ENCODE measurements at regions not wholly inside any gene's neighbourhood (a gene's known extent, or its start where the extent isn't known, plus 50 kb on each side); places are given as distances from the start of the nearest gene placed in this dataset.

DNA sequence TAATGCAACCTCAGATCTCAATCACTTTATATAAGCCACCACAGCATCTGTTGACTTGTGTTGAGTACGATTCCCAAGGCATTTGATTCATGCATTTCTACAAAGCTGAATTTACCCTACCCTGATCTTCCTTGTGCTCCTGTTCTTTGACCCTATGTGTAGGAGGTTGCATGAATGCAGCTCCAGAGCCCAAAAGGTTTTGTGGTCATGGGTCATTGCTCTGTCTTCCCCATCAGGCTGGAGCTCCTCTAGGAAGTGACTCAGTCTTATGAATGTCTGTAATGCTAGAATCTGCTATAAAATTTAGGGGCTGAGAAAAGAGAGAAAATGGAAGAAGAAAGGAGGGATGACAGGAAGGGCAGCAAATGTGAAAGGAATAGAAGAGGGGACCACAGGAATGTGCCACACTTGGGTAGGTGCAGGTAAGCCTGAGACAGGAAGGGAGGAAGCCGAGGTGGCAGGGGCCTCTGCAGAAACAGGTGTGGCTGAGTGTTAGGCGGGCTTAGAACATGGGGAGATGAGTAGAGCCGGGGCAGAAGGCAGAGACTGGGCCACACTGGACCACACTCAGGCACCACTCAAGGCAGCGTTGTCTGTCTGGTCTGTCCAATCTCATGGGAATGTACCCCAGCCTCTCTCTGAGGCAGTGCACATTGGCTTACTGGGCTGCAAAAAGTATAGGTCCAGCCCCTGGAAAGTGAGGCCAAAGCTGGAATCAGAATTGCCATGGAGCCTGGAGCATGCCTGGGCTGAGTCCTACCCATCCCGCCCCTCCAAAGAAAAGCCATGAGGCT is 334.1 kb downstream of the BCL11B start:
- no peak for TF ChIP-seq ZIC2 (tag by site-specific recombination; IDR thresholded peaks at IDR 0.05)
- no peak for TF ChIP-seq ZNF404 (tag by site-specific recombination; IDR thresholded peaks at IDR 0.05)
- no peak for TF ChIP-seq ZNF585B (tag by site-specific recombination; IDR thresholded peaks at IDR 0.05)
- no peak for TF ChIP-seq ZNF394 (tag by site-specific recombination; IDR thresholded peaks at IDR 0.05; ENCODE audit: borderline replicate concordance)
- no peak for TF ChIP-seq ZNF571 (tag by site-specific recombination; IDR thresholded peaks at IDR 0.05)
- TF ChIP-seq GLIS1 (tag by site-specific recombination; IDR thresholded peaks at IDR 0.05): no peak
- no peak for TF ChIP-seq ZBTB21 (tag by site-specific recombination; IDR thresholded peaks at IDR 0.05)
- no peak for TF ChIP-seq SP3 (tag by site-specific recombination; IDR thresholded peaks at IDR 0.05)
- TF ChIP-seq ZNF24 (tag by site-specific recombination; IDR thresholded peaks at IDR 0.05): no peak
- no peak for TF ChIP-seq ZNF561 (tag by site-specific recombination; IDR thresholded peaks at IDR 0.05; ENCODE audit: borderline replicate concordance)
- TF ChIP-seq ZNF19 (tag by site-specific recombination; IDR thresholded peaks at IDR 0.05; ENCODE audit: low read depth): no peak
- H3K4me1 ChIP-seq (ENCODE audit: control insufficient read depth, insufficient read depth, low read length): no peaks in the 10 kb centered on the region
- no peaks in the 10 kb centered on the region for H3K36me3 ChIP-seq (ENCODE audit: control insufficient read depth in 2 of 2, insufficient read depth in 1 of 2, low read length in 2 of 2)
- no peaks in the 10 kb centered on the region for H3K9me3 ChIP-seq (ENCODE audit: control insufficient read depth, insufficient read depth, low read depth, low read length)
- no peak overlapping the region for H3K4me3 ChIP-seq (ENCODE audit: low read depth, low read length)
- CTCF ChIA-PET: interaction anchor here (0.7 kb wide), 1 partner anchor 59 kb away, joined by 4 read pairs; no protein-coding TSS in a partner anchor
- H3K27ac ChIP-seq (ENCODE audit: extremely low read depth, low read depth, low read length): no peak overlapping the region
- POLR2A ChIA-PET: no interaction called here

DNA sequence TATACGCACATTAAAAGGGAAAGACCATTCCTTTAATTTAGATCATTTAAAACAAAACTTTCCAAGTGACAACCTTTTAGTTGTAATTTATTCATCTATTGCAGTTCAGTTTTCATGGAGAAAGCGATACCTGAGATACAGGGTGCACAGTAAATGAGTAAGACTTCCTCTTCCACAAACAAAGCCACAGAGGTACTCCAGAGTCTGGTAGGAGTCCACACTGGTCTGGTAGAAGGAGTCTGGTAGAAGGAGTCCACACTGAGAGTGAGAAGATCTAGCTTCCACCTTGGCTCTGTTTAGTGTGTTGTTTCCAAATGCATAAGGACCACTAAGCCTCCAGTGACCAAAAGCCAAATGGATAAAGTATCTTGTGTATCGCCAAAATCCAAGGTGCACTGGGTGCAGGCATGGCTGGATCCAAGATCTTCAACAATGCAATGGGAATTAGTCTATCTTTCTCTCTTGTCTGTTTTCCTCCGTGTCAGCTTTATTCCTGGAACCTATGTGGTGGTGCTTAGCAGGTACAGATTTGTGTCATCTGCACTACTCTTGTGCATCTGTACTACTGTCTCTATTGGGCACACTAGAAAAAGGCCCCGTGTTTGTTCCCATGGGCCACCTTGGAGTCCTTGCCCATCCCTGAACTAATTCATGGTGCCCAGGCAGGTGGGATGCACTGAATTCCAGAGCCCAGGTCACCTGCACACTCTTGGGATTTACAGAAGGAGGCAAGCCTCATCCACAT is 331.1 kb downstream of the BCL11B start:
- Histone ChIP-seq H3K36me3 (ENCODE audit: control insufficient read depth in 2 of 2, insufficient read depth in 1 of 2, low read length in 2 of 2) (no peaks in the 10 kb centered on the region), H3K27ac (ENCODE audit: extremely low read depth, low read depth, low read length) (no peak overlapping the region), H3K4me1 (ENCODE audit: control insufficient read depth, insufficient read depth, low read length) (peaks cover 4% of the 10 kb centered on the region), H3K4me3 (ENCODE audit: low read depth, low read length) (no peak overlapping the region), H3K9me3 (ENCODE audit: control insufficient read depth, insufficient read depth, low read depth, low read length) (no peaks in the 10 kb centered on the region)
- TF ChIP-seq, protein P1, sequence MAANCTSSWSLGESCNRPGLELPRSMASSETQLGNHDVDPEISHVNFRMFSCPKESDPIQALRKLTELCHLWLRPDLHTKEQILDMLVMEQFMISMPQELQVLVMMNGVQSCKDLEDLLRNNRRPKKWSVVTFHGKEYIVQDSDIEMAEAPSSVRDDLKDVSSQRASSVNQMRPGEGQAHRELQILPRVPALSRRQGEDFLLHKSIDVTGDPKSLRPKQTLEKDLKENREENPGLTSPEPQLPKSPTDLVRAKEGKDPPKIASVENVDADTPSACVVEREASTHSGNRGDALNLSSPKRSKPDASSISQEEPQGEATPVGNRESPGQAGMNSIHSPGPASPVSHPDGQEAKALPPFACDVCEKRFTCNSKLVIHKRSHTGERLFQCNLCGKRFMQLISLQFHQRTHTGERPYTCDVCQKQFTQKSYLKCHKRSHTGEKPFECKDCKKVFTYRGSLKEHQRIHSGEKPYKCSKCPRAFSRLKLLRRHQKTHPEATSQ (tag by site-specific recombination; IDR thresholded peaks at IDR 0.05): no peak
- ChIA-PET CTCF (no interaction called here), POLR2A (interaction anchor here (0.6 kb wide), 1 partner anchor 226 kb away, joined by 3 read pairs; no protein-coding TSS in a partner anchor)

DNA sequence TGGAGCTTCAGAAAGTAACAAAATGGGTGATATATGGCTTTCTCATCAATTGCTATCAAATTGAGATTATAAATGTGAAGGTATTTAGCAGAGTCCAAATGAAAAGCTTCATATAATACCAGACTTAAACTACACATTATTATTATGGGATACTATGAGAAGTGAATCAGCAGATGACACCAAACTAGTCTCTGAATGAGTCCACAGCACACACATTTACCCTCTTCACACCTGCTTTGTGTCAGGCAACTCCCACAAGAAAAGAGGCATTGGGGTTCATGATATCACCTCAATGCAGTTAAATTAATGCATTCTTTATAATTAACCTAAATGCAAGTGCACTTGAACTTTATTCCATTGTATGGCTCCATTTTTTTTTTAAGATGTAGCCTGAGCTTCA is 330.5 kb downstream of the BCL11B start:
- H3K36me3 ChIP-seq (ENCODE audit: control insufficient read depth in 2 of 2, insufficient read depth in 1 of 2, low read length in 2 of 2): no peaks in the 10 kb centered on the region
- TF ChIP-seq, protein P2, sequence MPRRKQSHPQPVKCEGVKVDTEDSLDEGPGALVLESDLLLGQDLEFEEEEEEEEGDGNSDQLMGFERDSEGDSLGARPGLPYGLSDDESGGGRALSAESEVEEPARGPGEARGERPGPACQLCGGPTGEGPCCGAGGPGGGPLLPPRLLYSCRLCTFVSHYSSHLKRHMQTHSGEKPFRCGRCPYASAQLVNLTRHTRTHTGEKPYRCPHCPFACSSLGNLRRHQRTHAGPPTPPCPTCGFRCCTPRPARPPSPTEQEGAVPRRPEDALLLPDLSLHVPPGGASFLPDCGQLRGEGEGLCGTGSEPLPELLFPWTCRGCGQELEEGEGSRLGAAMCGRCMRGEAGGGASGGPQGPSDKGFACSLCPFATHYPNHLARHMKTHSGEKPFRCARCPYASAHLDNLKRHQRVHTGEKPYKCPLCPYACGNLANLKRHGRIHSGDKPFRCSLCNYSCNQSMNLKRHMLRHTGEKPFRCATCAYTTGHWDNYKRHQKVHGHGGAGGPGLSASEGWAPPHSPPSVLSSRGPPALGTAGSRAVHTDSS (tag by site-specific recombination; IDR thresholded peaks at IDR 0.05): no peak
- no peak for TF ChIP-seq ZNF404 (tag by site-specific recombination; IDR thresholded peaks at IDR 0.05)
- TF ChIP-seq ZNF521 (tag by site-specific recombination; IDR thresholded peaks at IDR 0.05): no peak
- no peak for TF ChIP-seq ZNF416 (tag by site-specific recombination; IDR thresholded peaks at IDR 0.05)
- no peak for TF ChIP-seq ZNF621 (tag by site-specific recombination; IDR thresholded peaks at IDR 0.05)
- TF ChIP-seq ZNF112 (tag by site-specific recombination; IDR thresholded peaks at IDR 0.05): no peak
- CTCF ChIA-PET: no interaction called here

More for the DNA sequence above, 330.5 kb downstream of the BCL11B start:
- POLR2A ChIA-PET: interaction anchor here (0.6 kb wide), 1 partner anchor 227 kb away, joined by 3 read pairs; no protein-coding TSS in a partner anchor
- Histone ChIP-seq H3K4me1 (ENCODE audit: control insufficient read depth, insufficient read depth, low read length) (peaks cover 4% of the 10 kb centered on the region), H3K4me3 (ENCODE audit: low read depth, low read length) (no peak overlapping the region), H3K9me3 (ENCODE audit: control insufficient read depth, insufficient read depth, low read depth, low read length) (no peaks in the 10 kb centered on the region), H3K27ac (ENCODE audit: extremely low read depth, low read depth, low read length) (no peak overlapping the region)
